Lower leg skin (tissue), 4 donors: ENCODE measurements at regions not wholly inside any gene's neighbourhood (a gene's known extent, or its start where the extent isn't known, plus 50 kb on each side); places are given as distances from the start of the nearest gene placed in this dataset.
A peak's percentile ranks its signal among the peaks of the same experiment; 100 is the strongest.

Source experiments
- DNase-seq, 2 donors: peaks; one replicate each; pipeline ENCODE4 v3.0.0-alpha.2; 2019; ENCODE audit warnings: low spot score in 2 of 2
- H3K4me3 ChIP-seq: fragments of 200-600 bp; sonication (generic); 2 replicates; pipeline ENCODE4 v1.5.1; 2017; ENCODE audit warnings: mild to moderate bottlenecking, low read depth; ENCODE audit not compliant: poor library complexity, severe bottlenecking
- CTCF ChIP-seq, 3 donors: fragments of 450-650 bp; IDR thresholded peaks; one replicate each; pipeline ENCODE4 v1.5.1; 2016; ENCODE audit warnings: antibody characterized with exemption in 3 of 3, mild to moderate bottlenecking in 3 of 3, moderate library complexity in 2 of 3
- POLR2A ChIP-seq, 2 donors: fragments of 450-650 bp; IDR thresholded peaks; one replicate each; pipeline ENCODE4 v1.6.1; 2016 to 2017; ENCODE audit warnings: antibody characterized with exemption in 2 of 2, mild to moderate bottlenecking in 1 of 2, moderate library complexity in 1 of 2
- WGBS, 2 donors: methylation state at CpG; one replicate each; pipeline ENCODE4 v1.1.5; 2018; 5-methylcytosine and 5-hydroxymethylcytosine counted together
- intact Hi-C: fragments of 100-400 bp; cut with DNase I; formaldehyde crosslinking; loops from one replicate; pipeline ENCODE4 v1.15.0; 2023; ENCODE audit warnings: low total_unique reads

DNA sequence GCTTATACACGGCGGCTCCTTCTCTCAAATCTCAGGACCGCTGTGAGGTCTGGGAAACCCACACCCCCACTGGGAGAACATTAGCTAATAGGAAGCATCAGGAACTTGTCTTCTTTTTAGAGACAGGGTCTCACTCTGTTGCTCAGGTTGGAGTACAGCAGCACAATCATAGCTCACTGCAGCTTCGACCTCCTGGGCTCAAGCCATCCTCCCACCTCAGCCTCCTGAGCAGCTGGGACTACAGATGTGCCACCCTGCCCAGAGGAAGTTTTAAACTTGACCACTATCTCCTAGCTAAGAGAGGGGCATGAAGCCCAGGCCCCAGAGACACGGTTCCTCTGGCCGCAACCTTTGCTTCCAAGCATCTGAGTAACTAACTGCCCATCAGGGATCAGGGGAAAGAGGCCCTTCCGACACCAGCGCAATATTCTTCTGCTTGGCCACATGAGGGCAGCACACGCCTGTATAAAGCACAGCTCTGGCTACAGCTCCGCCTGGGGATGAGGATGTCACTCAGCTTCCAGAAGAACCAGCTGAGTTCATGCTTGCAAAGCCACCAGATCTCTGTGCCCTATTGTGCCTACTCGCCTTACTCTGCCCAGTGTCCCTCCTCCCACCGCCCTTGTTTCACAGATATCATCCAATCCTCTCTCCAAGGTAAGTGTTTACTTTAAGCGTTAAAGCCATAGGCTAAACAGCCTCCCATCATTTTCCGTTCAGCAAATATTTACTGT is 57.6 kb upstream of the SLC6A11 start:
- DNase-seq = no peak
- 31 to 34% methylated on average over 14 of the region's 14 CpGs for WGBS, 2 donors
- H3K4me3 ChIP-seq = no peak overlapping the region
- TF ChIP-seq CTCF (IDR thresholded peaks at IDR 0.05) = peak in 1 of 3 donors; percentile 11
- no peak for TF ChIP-seq POLR2A (IDR thresholded peaks at IDR 0.05)
- intact Hi-C loops = no loop called here

DNA sequence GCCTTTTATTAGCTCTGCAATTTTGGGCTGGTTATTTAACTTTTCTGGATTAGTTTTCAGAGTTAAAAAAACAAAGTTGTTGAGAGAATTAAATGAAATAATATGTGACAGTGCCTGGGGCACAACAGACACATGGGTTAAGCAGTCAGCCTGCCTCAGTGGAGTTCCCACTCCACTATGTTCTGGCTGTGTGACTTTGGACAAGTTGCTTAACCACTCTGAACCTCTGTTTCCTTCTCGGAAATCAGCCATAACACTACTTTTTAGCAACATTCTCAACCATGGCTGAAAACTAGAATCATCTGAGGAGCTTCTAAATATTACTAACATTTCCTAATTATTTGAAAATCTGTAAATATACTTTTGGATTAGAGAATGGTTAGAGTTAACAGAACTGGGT is 56.5 kb upstream of the SLC6A11 start:
- intact Hi-C loops = no loop called here
- TF ChIP-seq CTCF (IDR thresholded peaks at IDR 0.05) = no peak
- no peak for TF ChIP-seq POLR2A (IDR thresholded peaks at IDR 0.05)
- H3K4me3 ChIP-seq = no peak overlapping the region
- WGBS, 2 donors = 65 to 69% methylated on average over 1 of the region's 1 CpG
- DNase-seq = no peak

- TF ChIP-seq POLR2A (IDR thresholded peaks at IDR 0.05) (no peak), CTCF (IDR thresholded peaks at IDR 0.05) (no peak)
- intact Hi-C loops = loop anchor here (5.0 kb wide), 1 partner anchor 297 kb away; no protein-coding TSS in a partner anchor
Observed at GRCh38 chr3:10760199-10760598, 55.8 kb upstream of the SLC6A11 start.

GRCh38 chr3:10761583-10761982 is 54.4 kb upstream of the SLC6A11 start:
- 37 to 38% methylated on average over 8 of the region's 8 CpGs for WGBS, 2 donors
- no peak overlapping the region for H3K4me3 ChIP-seq
- intact Hi-C loops = loop anchor here (5.0 kb wide), 1 partner anchor 296 kb away; no protein-coding TSS in a partner anchor
- peak in 1 of 2 donors; percentile 36 for DNase-seq
- TF ChIP-seq CTCF (IDR thresholded peaks at IDR 0.05) (no peak), POLR2A (IDR thresholded peaks at IDR 0.05) (no peak)

More at GRCh38 chr3:10760199-10760598, 55.8 kb upstream of the SLC6A11 start:
- no peak overlapping the region for H3K4me3 ChIP-seq
- no peak for DNase-seq
- WGBS, 2 donors = 80 to 87% methylated on average over 2 of the region's 2 CpGs

DNA sequence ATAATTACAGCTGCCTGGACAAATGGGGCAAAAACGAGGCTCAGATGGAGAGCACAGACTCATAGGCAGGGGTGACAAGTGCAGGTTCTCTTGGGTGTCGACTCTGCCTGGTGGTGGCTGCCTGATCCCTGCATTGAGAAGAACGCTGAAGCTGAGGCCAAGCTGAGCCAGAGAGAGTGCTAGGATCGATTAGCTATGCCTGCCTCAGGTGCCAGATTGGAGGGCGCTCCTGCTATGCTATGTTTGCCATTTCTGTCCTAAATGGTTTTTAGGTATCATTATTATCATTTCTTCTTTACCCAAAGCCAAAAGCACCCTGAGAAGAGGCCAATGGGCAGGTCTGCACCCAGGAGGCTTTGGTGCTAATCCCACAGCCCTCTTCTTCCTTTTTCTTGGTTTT is 53.9 kb upstream of the SLC6A11 start:
- WGBS, 2 donors = 53 to 57% methylated on average over 5 of the region's 5 CpGs
- no peak for TF ChIP-seq POLR2A (IDR thresholded peaks at IDR 0.05)
- no peak for TF ChIP-seq CTCF (IDR thresholded peaks at IDR 0.05)
- H3K4me3 ChIP-seq = no peak overlapping the region
- intact Hi-C loops = loop anchor here (5.0 kb wide), 1 partner anchor 295 kb away; no protein-coding TSS in a partner anchor
- peak in 1 of 2 donors; percentile 40 for DNase-seq
